Omental fat pad (tissue), 3 donors: ENCODE measurements at regions not wholly inside any gene's neighbourhood (a gene's known extent, or its start where the extent isn't known, plus 50 kb on each side); places are given as distances from the start of the nearest gene placed in this dataset.

ENCODE experiments used
- ATAC-seq: fragments of 150-250 bp; one replicate; pipeline ENCODE4 v1.9.1; 2016; ENCODE audit warnings: mild to moderate bottlenecking, moderate library complexity; ENCODE audit not compliant: low FRiP score
- DNase-seq: peaks from one replicate; pipeline ENCODE4 v3.0.0-alpha.2; 2019; ENCODE audit warnings: low spot score
- CTCF ChIP-seq, 3 donors: fragments of 450-650 bp; IDR thresholded peaks; one replicate each; pipeline ENCODE4 v1.5.1; 2016 to 2017; ENCODE audit warnings: antibody characterized with exemption in 3 of 3, mild to moderate bottlenecking in 3 of 3, moderate library complexity in 2 of 3

- no peak for ATAC-seq
- TF ChIP-seq CTCF (IDR thresholded peaks at IDR 0.05) = no peak
- DNase-seq = no peak
Measured at GRCh38 chr12:65526311-65526710, 247.8 kb downstream of the MSRB3 start.

- no peak for DNase-seq
- ATAC-seq = no peak
- TF ChIP-seq CTCF (IDR thresholded peaks at IDR 0.05) = no peak
Measured at GRCh38 chr12:65528127-65528526, 249.6 kb downstream of the MSRB3 start.

GRCh38 chr12:65529106-65529505 lies 250.6 kb downstream of the MSRB3 start:
- DNase-seq (no peak), ATAC-seq (no peak)
- no peak for TF ChIP-seq CTCF (IDR thresholded peaks at IDR 0.05)

- ATAC-seq (no peak), DNase-seq (no peak)
- no peak for TF ChIP-seq CTCF (IDR thresholded peaks at IDR 0.05)
Measured at GRCh38 chr12:65529771-65530435, 251.4 kb downstream of the MSRB3 start.

- no peak for TF ChIP-seq CTCF (IDR thresholded peaks at IDR 0.05)
- DNase-seq (no peak), ATAC-seq (no peak)
Measured at GRCh38 chr12:65532162-65532561, 253.7 kb downstream of the MSRB3 start.

GRCh38 chr12:65532764-65533163 lies 254.3 kb downstream of the MSRB3 start:
- ATAC-seq (no peak), DNase-seq (no peak)
- no peak for TF ChIP-seq CTCF (IDR thresholded peaks at IDR 0.05)

- ATAC-seq (no peak), DNase-seq (no peak)
- no peak for TF ChIP-seq CTCF (IDR thresholded peaks at IDR 0.05)
Measured at GRCh38 chr12:65533177-65533883, 254.8 kb downstream of the MSRB3 start.
